Retina (tissue), 1 donor: ENCODE measurements at regions not wholly inside any gene's neighbourhood (a gene's known extent, or its start where the extent isn't known, plus 50 kb on each side); places are given as distances from the start of the nearest gene placed in this dataset.
"Not testable (repeated sequence)": the region's sequence is repeated elsewhere in the genome, so short reads cannot be mapped to it uniquely, and the experiment has no call there.

Source experiments
- DNase-seq: peaks from one replicate; pipeline ENCODE4 v3.0.0-alpha.2; 2016

- no peak for DNase-seq
These were observed 192.4 kb downstream of the BAMBI start for GRCh38 chr10:28869606-28870201.

GRCh38 chr10:28871665-28872064, 194.3 kb downstream of the BAMBI start:
- no peak for DNase-seq

GRCh38 chr10:28872587-28873165, 195.4 kb downstream of the BAMBI start:
- peak; percentile 38 for DNase-seq

- DNase-seq: no peak
These were observed 196.2 kb downstream of the BAMBI start for GRCh38 chr10:28873540-28873939.

- no peak for DNase-seq
These were observed 196.9 kb downstream of the BAMBI start for GRCh38 chr10:28874210-28874609.

GRCh38 chr10:28875549-28876081, 198.3 kb downstream of the BAMBI start:
- DNase-seq: peak; percentile 53

GRCh38 chr10:28878236-28878970, 201.1 kb downstream of the BAMBI start:
- no peak for DNase-seq

- DNase-seq: no peak
These were observed 201.9 kb downstream of the BAMBI start for GRCh38 chr10:28879246-28879645.

GRCh38 chr10:28879875-28880682, 202.8 kb downstream of the BAMBI start:
- DNase-seq: no peak

- DNase-seq: no peak
These were observed 203.3 kb downstream of the BAMBI start for GRCh38 chr10:28880683-28880950.

GRCh38 chr10:28881171-28881882, 204.0 kb downstream of the BAMBI start:
- no peak for DNase-seq

GRCh38 chr10:28883741-28884423, 206.6 kb downstream of the BAMBI start:
- no peak for DNase-seq

- no peak for DNase-seq
These were observed 213.0 kb downstream of the BAMBI start for GRCh38 chr10:28890121-28890950.

- DNase-seq: no peak
These were observed 213.9 kb downstream of the BAMBI start for GRCh38 chr10:28891058-28891713.

GRCh38 chr10:28892818-28893547, 215.7 kb downstream of the BAMBI start:
- peak; percentile 24 for DNase-seq

GRCh38 chr10:28894146-28894545, 216.8 kb downstream of the BAMBI start:
- DNase-seq: peak; percentile 20

- DNase-seq: not testable (repeated sequence)
These were observed 218.3 kb downstream of the BAMBI start for GRCh38 chr10:28895671-28896070.

- DNase-seq: not testable (repeated sequence)
These were observed 219.6 kb downstream of the BAMBI start for GRCh38 chr10:28896791-28897409.
